ENCODE measurements at regions not wholly inside any gene's neighbourhood (a gene's known extent, or its start where the extent isn't known, plus 50 kb on each side); places are given as distances from the start of the nearest gene placed in this dataset.
"Not testable (repeated sequence)": the region's sequence is repeated elsewhere in the genome, so short reads cannot be mapped to it uniquely, and the experiment has no call there.

GRCh38 chr3:88882121-88882520 is 225.3 kb upstream of the EPHA3 start:
- TF ChIP-seq EZH2 (IDR thresholded peaks at IDR 0.05; ENCODE audit: borderline replicate concordance, low read length): no peak
- TF ChIP-seq CTCF (IDR thresholded peaks at IDR 0.05; ENCODE audit: low read length): no peak
- Histone ChIP-seq H3K9me2 (ENCODE audit: low read depth, low read length) (no peaks in the 10 kb centered on the region), H3K79me2 (ENCODE audit: insufficient read depth, low read length) (no peaks in the 10 kb centered on the region), H4K20me1 (ENCODE audit: insufficient read depth, low read length) (no peaks in the 10 kb centered on the region), H3K4me2 (ENCODE audit: low read length) (no peak overlapping the region), H2AFZ (ENCODE audit: low read length) (no peak overlapping the region), H3K9ac (ENCODE audit: low read length) (no peak overlapping the region), H3K27ac (ENCODE audit: low read depth, low read length, poor library complexity, severe bottlenecking) (no peak overlapping the region), H3K27me3 (ENCODE audit: insufficient read depth, low read length) (no peaks in the 10 kb centered on the region), H3K36me3 (ENCODE audit: insufficient read depth, low read length) (no peaks in the 10 kb centered on the region), H3F3A (ENCODE audit: insufficient read depth, low read length) (no peaks in the 10 kb centered on the region), H3K4me3 (ENCODE audit: low read depth, low read length, poor library complexity, severe bottlenecking) (no peak overlapping the region), H3K9me3 (ENCODE audit: low read length) (no peaks in the 10 kb centered on the region), H3K4me1 (ENCODE audit: insufficient read depth, low read length, severe bottlenecking) (no peaks in the 10 kb centered on the region)

GRCh38 chr3:88886624-88887023 is 220.8 kb upstream of the EPHA3 start:
- H3F3A ChIP-seq (ENCODE audit: insufficient read depth, low read length); H3K4me2 ChIP-seq (ENCODE audit: low read length); H4K20me1 ChIP-seq (ENCODE audit: insufficient read depth, low read length); H3K9ac ChIP-seq (ENCODE audit: low read length); H3K4me1 ChIP-seq (ENCODE audit: insufficient read depth, low read length, severe bottlenecking); H3K4me3 ChIP-seq (ENCODE audit: low read depth, low read length, poor library complexity, severe bottlenecking); H3K79me2 ChIP-seq (ENCODE audit: insufficient read depth, low read length); H3K9me2 ChIP-seq (ENCODE audit: low read depth, low read length); H3K36me3 ChIP-seq (ENCODE audit: insufficient read depth, low read length); H3K27me3 ChIP-seq (ENCODE audit: insufficient read depth, low read length); H3K27ac ChIP-seq (ENCODE audit: low read depth, low read length, poor library complexity, severe bottlenecking); H3K9me3 ChIP-seq (ENCODE audit: low read length); H2AFZ ChIP-seq (ENCODE audit: low read length): not testable (repeated sequence)

GRCh38 chr3:88896026-88896425 is 211.4 kb upstream of the EPHA3 start:
- Histone ChIP-seq H3K9ac (ENCODE audit: low read length) (no peak overlapping the region), H3K27me3 (ENCODE audit: insufficient read depth, low read length) (no peaks in the 10 kb centered on the region), H3K36me3 (ENCODE audit: insufficient read depth, low read length) (no peaks in the 10 kb centered on the region), H3K9me3 (ENCODE audit: low read length) (no peaks in the 10 kb centered on the region), H3K79me2 (ENCODE audit: insufficient read depth, low read length) (no peaks in the 10 kb centered on the region), H3K4me1 (ENCODE audit: insufficient read depth, low read length, severe bottlenecking) (no peaks in the 10 kb centered on the region), H3F3A (ENCODE audit: insufficient read depth, low read length) (no peaks in the 10 kb centered on the region), H3K4me2 (ENCODE audit: low read length) (no peak overlapping the region), H3K9me2 (ENCODE audit: low read depth, low read length) (no peaks in the 10 kb centered on the region), H2AFZ (ENCODE audit: low read length) (no peak overlapping the region), H3K4me3 (ENCODE audit: low read depth, low read length, poor library complexity, severe bottlenecking) (no peak overlapping the region), H4K20me1 (ENCODE audit: insufficient read depth, low read length) (no peaks in the 10 kb centered on the region), H3K27ac (ENCODE audit: low read depth, low read length, poor library complexity, severe bottlenecking) (no peak overlapping the region)
- TF ChIP-seq EZH2 (IDR thresholded peaks at IDR 0.05; ENCODE audit: borderline replicate concordance, low read length) (no peak), CTCF (IDR thresholded peaks at IDR 0.05; ENCODE audit: low read length) (no peak)

DNA sequence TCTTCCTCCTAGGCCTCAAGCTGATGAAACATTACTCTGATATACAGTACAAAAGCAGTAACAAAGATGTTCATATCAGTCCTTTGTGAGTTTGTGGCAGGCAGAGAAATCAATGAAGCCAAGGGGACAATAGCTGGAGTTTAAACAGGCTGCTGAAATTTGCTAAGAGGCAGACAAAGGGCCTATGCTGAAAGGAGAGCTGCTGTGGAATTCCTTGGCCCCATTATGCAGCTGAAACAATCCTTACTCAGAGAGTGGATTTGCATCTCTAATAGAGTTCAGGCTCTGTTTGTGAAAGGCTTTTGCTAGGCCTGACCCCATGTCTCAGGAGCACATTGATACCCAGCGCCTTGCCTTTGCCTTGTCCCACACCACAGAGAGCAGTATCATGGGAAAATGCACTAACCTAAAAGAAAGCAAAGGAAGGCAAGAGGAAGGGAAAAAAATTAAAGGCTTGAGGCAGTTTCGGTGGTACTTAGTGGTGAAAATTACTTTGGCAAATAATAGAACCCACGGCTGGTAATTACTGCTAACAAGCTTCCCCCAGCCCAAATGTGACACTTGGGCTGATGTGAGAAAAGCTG is 195.0 kb upstream of the EPHA3 start:
- no peaks in the 10 kb centered on the region for H3F3A ChIP-seq (ENCODE audit: insufficient read depth, low read length)
- no peak overlapping the region for H3K9ac ChIP-seq (ENCODE audit: low read length)
- no peaks in the 10 kb centered on the region for H3K36me3 ChIP-seq (ENCODE audit: insufficient read depth, low read length)
- H4K20me1 ChIP-seq (ENCODE audit: insufficient read depth, low read length): no peaks in the 10 kb centered on the region
- H3K79me2 ChIP-seq (ENCODE audit: insufficient read depth, low read length): no peaks in the 10 kb centered on the region
- H3K9me2 ChIP-seq (ENCODE audit: low read depth, low read length): no peaks in the 10 kb centered on the region
- no peaks in the 10 kb centered on the region for H3K27me3 ChIP-seq (ENCODE audit: insufficient read depth, low read length)
- H3K4me2 ChIP-seq (ENCODE audit: low read length): no peak overlapping the region
- TF ChIP-seq EZH2 (IDR thresholded peaks at IDR 0.05; ENCODE audit: borderline replicate concordance, low read length) (no peak), CTCF (IDR thresholded peaks at IDR 0.05; ENCODE audit: low read length) (no peak)
- H3K4me1 ChIP-seq (ENCODE audit: insufficient read depth, low read length, severe bottlenecking): no peaks in the 10 kb centered on the region
- no peak overlapping the region for H3K27ac ChIP-seq (ENCODE audit: low read depth, low read length, poor library complexity, severe bottlenecking)
- H3K4me3 ChIP-seq (ENCODE audit: low read depth, low read length, poor library complexity, severe bottlenecking): no peak overlapping the region
- no peaks in the 10 kb centered on the region for H3K9me3 ChIP-seq (ENCODE audit: low read length)
- H2AFZ ChIP-seq (ENCODE audit: low read length): no peak overlapping the region

Data from OCI-LY1 (cell line).